HuH-7.5 (cell line): ENCODE measurements at regions not wholly inside any gene's neighbourhood (a gene's known extent, or its start where the extent isn't known, plus 50 kb on each side); places are given as distances from the start of the nearest gene placed in this dataset.
"Not testable (repeated sequence)": the region's sequence is repeated elsewhere in the genome, so short reads cannot be mapped to it uniquely, and the experiment has no call there.

Experiments used
- DNase-seq: peaks from one replicate; pipeline ENCODE4 v3.0.0; 2011; ENCODE audit warnings: low spot score

GRCh38 chr9:106758911-106759310 lies 104.1 kb upstream of the ZNF462 start:
- no peak for DNase-seq

- no peak for DNase-seq
Measured at GRCh38 chr9:106761493-106761892, 101.5 kb upstream of the ZNF462 start.

- no peak for DNase-seq
Measured at GRCh38 chr9:106766616-106767015, 96.3 kb upstream of the ZNF462 start.

- no peak for DNase-seq
Measured at GRCh38 chr9:106769331-106769730, 93.6 kb upstream of the ZNF462 start.

- no peak for DNase-seq
Measured at GRCh38 chr9:106771608-106772007, 91.4 kb upstream of the ZNF462 start.

- no peak for DNase-seq
Measured at GRCh38 chr9:106772523-106773290, 90.3 kb upstream of the ZNF462 start.

GRCh38 chr9:106773750-106774149 lies 89.2 kb upstream of the ZNF462 start:
- DNase-seq: no peak

- no peak for DNase-seq
Measured at GRCh38 chr9:106775960-106776359, 87.0 kb upstream of the ZNF462 start.

GRCh38 chr9:106779796-106780195 lies 83.2 kb upstream of the ZNF462 start:
- no peak for DNase-seq

GRCh38 chr9:106783121-106783520 lies 79.8 kb upstream of the ZNF462 start:
- DNase-seq: no peak

GRCh38 chr9:106784076-106784475 lies 78.9 kb upstream of the ZNF462 start:
- no peak for DNase-seq

- DNase-seq: no peak
Measured at GRCh38 chr9:106785200-106785599, 77.8 kb upstream of the ZNF462 start.

GRCh38 chr9:106788021-106788420 lies 74.9 kb upstream of the ZNF462 start:
- not testable (repeated sequence) for DNase-seq

- no peak for DNase-seq
Measured at GRCh38 chr9:106795031-106795430, 67.9 kb upstream of the ZNF462 start.

- DNase-seq: no peak
Measured at GRCh38 chr9:106796771-106797170, 66.2 kb upstream of the ZNF462 start.

- DNase-seq: no peak
Measured at GRCh38 chr9:106797299-106797698, 65.7 kb upstream of the ZNF462 start.

GRCh38 chr9:106798016-106798799 lies 64.8 kb upstream of the ZNF462 start:
- DNase-seq: no peak

GRCh38 chr9:106799152-106799551 lies 63.8 kb upstream of the ZNF462 start:
- DNase-seq: no peak

- no peak for DNase-seq
Measured at GRCh38 chr9:106800701-106801270, 62.2 kb upstream of the ZNF462 start.

- no peak for DNase-seq
Measured at GRCh38 chr9:106801816-106802215, 61.1 kb upstream of the ZNF462 start.
